ENCODE measurements at regions not wholly inside any gene's neighbourhood (a gene's known extent, or its start where the extent isn't known, plus 50 kb on each side); places are given as distances from the start of the nearest gene placed in this dataset.

- DNase-seq (ENCODE audit: low spot score), result no peak
- TF ChIP-seq CTCF (IDR thresholded peaks at IDR 0.05), result no peak
- ATAC-seq (ENCODE audit: low FRiP score), result no peak
These were observed 326.4 kb downstream of the NUAK1 start for GRCh38 chr12:105812366-105812765.

- no peak for DNase-seq (ENCODE audit: low spot score)
- no peak for TF ChIP-seq CTCF (IDR thresholded peaks at IDR 0.05)
- no peak for ATAC-seq (ENCODE audit: low FRiP score)
These were observed 325.6 kb downstream of the NUAK1 start for GRCh38 chr12:105813201-105813600.

- no peak for TF ChIP-seq CTCF (IDR thresholded peaks at IDR 0.05)
- ATAC-seq (ENCODE audit: low FRiP score), result no peak
- no peak for DNase-seq (ENCODE audit: low spot score)
These were observed 324.5 kb downstream of the NUAK1 start for GRCh38 chr12:105814283-105814682.

- ATAC-seq (ENCODE audit: low FRiP score), result no peak
- DNase-seq (ENCODE audit: low spot score), result no peak
- no peak for TF ChIP-seq CTCF (IDR thresholded peaks at IDR 0.05)
These were observed 319.2 kb downstream of the NUAK1 start for GRCh38 chr12:105819549-105819948.

DNA sequence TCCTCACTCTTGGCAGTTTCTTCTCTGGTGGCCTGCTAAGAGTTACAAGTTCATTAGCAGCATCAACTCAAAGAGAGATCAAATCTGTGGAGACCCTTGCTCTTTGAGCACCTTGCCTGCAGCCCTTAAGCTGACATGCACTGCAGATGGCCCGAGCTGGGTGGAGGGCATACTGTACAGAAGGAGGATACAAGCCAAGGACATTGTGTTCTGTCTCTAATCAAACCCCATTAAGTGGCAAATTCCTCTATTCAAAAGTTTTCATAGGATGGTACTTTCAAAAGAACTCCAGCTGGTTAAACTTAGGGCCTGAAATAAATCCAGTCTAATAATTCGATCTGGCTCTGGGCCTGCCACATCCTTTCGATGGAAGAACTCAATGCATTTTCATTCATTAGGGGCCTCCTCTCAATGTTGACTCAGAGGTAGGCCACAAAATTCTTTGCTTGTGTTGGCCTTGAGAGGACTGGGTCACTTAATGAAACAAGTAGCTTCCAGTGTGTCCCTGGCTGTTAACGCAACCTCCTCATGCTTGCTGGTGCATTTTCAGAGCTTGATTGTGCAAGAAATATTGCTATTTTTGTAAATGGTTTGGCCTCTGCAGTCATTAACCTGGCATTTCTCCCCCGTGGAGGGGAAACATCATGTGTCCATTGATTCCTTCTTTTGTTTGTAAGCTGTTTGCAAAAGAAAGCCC, 318.2 kb downstream of the NUAK1 start:
- DNase-seq (ENCODE audit: low spot score), result no peak
- peak; percentile 53 for ATAC-seq (ENCODE audit: low FRiP score)
- TF ChIP-seq CTCF (IDR thresholded peaks at IDR 0.05), result no peak

- DNase-seq (ENCODE audit: low spot score), result no peak
- no peak for TF ChIP-seq CTCF (IDR thresholded peaks at IDR 0.05)
- no peak for ATAC-seq (ENCODE audit: low FRiP score)
These were observed 316.3 kb downstream of the NUAK1 start for GRCh38 chr12:105822131-105823105.

Data from omental fat pad (tissue), 3 donors.